HG03025 (cell line): ENCODE measurements at regions not wholly inside any gene's neighbourhood (a gene's known extent, or its start where the extent isn't known, plus 50 kb on each side); places are given as distances from the start of the nearest gene placed in this dataset.
"Not testable (repeated sequence)": the region's sequence is repeated elsewhere in the genome, so short reads cannot be mapped to it uniquely, and the experiment has no call there.

Experiments
- ATAC-seq: cut with Tn5 transposase; IDR thresholded peaks from one replicate; pipeline ENCODE4 v1.9.1; 2021; ENCODE audit warnings: mild to moderate bottlenecking, moderate library complexity; ENCODE audit not compliant: unreplicated experiment, low FRiP score

DNA sequence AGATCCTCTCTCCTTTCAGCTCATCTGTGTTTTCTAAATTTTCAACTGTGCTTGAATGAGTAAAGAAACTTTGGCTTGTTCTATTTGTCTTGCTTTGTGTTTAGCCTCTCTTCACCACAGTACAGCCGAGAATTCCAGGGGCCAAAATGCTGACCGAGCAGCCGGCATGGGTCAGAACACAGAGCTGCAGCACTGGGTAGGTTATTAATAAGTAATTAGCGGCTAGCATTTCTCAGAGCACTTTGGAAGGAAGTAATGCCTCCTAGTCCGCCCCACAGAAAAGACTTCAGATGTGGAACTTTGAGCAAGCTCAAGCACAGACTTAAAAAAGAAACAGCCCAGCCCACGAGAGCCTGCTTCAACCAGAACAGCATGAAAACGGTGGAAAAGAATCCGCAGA, 343.9 kb downstream of the ARRDC4 start:
- ATAC-seq = no peak

DNA sequence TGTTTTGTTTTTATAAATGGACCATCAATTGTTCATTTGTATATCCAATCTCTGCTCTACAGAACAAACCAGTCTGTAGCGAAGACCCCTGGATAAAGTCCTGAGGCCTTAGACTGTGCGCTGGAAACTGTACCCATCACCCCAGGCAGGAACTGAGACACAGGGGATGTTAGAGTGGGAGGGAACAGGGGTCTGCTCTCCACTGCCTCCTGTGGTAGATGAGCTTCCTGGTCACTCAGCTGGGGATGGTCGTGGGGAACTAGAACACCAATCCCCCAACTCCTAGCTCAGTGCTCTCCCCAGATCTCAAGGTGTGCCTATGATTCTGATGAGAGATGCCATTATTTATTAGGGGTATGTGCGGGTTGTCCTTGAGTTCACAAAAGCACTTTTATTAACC, 340.2 kb upstream of the IGF1R start:
- ATAC-seq = no peak

DNA sequence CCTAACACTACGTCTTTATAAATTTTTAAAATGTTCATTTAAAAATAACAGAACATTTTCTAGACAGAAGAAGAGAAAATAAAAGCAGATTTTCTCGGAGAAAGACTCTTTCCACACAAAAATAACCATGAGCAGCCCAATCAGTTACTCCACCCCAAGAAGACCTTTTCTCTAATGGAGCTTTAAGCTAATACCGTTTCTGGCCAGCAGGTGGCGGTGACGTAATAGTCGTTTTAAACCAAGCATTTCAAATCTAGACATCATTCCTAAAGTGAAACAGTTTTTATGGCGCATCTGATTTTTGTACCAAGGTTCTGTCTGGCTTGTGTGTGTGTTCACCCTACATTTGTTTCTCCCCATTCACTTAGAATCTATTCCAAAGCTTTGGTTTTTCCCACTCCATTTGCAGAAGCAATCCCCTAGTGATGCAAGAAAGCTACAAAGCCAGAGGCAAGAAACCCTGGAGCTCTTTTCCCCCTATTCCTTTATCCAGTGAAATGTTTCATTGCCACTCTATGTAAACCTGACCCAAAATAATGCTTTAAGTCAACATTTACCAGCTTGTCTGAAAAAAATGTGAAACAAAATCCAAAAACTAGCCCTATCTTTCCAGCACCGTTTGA, 336.7 kb upstream of the IGF1R start:
- ATAC-seq = no peak

DNA sequence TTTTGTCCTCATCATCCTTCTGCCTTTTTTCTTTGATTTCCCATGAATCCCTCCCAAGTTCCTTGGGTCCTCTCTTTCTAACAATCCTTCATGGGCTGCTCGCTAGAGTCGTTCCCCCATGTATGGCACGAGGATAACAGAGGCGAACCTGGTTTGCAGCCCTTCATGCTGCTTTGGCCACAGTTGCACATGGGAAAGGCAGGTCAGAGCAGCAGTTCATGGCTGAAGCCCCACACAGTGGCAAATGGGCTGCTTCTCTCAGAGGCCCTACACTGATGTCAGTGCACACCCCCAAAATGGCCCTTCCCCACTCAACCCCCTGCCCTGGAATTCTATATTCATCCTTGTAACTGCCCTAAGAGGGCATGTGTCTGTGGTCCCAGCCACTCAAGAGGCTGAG, 335.4 kb upstream of the IGF1R start:
- no peak for ATAC-seq

DNA sequence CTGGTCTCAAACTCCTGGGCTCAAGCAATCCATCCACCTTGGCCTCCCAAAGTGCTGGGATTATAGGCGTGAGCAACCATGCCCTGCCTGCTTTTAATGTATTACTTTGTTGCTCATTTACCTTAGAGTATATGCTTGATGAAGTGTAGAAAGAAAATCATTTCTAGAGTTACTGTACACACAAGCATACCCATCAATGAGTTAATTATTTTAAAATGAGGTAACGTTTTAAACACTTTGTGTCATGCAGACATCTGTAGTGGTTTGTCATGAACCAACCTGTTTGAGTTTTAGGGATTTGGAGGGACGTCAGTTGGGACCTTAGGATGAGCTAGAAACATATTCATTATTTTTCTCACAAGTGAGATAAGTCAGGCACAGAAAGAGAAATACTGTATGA, 332.4 kb upstream of the IGF1R start:
- ATAC-seq = no peak

DNA sequence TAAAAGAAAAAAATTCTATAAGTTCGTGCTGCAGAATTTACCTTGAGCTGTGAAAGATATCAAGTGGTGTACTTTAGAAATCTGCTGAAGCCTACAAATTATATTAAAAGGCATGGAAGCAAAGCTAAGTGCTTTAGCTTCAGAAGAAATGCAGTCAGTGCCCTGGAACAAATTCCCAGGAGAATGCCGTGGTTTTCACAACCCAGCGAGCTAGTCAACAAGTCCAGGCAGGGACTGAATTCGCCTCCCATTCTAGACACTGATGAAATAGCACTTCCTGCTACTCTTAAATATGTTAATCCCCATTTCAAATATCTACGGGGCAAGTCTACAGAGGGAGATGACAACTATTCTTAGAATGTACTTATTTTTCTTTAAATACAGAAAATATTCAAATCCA, 326.4 kb upstream of the IGF1R start:
- no peak for ATAC-seq

- no peak for ATAC-seq
These were observed 325.8 kb upstream of the IGF1R start for GRCh38 chr15:98322581-98322980.

DNA sequence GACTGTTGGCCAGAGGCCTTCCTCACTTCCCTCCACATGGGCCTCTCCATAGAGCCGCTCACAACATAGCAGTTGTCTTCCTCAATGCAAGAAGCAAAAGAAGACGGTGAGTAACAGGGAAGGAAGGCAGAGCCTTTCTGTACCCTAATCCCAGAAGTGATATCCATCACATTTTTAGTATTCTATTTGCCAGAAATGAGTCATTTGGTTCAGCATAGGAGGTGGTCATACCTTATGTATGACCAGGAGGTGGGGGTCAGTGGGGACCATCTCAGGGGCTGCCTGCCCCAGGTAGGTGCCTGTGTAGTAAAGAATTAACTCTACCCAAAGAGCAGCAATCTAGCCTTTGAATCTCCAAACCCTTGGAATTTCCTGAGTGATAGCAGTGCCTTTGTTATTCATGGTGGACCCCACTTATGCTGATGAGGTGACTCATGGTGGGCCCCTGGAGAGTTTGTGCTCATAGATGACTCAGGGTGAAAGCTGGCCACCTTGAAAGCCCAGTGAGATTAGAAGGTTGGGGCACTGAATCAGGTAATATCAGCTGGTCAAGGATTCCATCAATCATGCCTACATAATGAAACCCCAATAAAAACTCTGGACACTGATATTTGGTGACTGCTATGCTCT, 323.9 kb upstream of the IGF1R start:
- ATAC-seq = no peak

DNA sequence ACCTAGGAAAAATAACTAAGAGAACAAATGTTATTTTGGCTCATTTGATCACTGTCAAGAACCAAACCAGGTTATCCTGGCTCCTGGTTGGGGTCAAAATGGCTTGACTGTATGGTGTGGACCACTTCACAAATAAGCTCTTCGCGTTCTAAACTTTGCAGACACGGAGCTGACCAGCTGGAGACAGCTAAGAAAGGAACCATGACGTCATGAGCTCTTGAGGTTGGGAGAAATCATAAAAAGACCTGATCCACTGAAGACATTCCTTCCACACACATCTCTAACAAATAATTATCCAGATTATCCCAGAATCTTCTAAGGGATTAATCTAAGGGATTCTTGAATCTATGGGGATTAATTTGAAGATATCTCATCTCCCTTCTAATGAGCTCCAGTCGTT, 321.5 kb upstream of the IGF1R start:
- no peak for ATAC-seq

DNA sequence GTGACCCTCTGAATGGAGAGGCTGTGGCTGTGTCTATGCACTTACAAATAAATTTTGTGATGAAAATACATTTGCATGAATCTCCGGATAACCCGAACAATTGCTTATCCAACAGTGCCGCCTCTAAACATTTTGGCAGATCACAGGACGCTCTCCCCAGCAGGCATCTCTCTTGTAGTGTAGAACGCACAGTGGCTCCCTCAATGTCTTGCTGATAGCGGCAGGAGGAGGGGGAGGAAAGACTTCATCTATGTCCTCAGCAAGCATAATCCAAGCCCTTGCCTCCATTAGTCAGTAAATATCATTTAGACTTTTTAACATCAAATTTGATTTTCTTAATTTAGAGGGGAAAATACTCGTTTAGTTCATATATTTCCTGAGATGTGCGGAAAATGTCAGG, 318.1 kb upstream of the IGF1R start:
- ATAC-seq = no peak

DNA sequence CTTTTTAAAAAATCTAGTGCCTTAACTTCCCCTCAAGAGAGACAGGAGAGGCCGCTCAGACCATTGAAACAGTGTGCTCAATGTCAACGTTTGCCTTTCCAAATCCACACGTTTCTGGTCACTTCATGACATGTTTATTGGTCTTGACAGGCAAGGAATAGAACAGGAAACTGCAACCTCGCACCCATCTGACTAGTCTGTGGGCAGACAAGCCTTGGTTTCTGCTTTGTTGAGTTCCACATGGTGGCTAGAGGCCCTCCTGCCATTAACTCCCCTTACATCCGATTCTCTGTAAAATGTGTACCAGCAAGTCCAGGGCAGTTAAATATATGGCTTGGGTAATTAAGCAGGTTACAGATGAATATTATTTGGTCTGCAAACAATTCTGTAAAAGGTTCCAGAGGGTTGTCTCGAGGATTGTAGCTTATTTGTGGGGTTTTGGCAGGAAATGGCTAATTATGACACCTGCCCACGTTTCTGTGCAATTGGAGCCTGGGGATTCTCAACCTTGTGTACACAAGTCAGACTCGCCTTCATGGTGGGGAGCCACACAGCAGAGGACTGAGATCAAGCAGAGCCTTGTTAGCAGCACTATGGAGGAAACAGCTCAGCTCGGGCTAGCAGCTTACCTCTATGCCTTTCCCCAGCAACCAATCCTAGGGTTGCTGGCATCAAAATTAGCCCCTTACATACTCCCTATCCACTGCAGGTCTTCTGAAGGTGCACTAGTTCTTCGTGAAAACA, 317.5 kb upstream of the IGF1R start:
- ATAC-seq = no peak

- ATAC-seq = no peak
These were observed 316.7 kb upstream of the IGF1R start for GRCh38 chr15:98331676-98332075.

DNA sequence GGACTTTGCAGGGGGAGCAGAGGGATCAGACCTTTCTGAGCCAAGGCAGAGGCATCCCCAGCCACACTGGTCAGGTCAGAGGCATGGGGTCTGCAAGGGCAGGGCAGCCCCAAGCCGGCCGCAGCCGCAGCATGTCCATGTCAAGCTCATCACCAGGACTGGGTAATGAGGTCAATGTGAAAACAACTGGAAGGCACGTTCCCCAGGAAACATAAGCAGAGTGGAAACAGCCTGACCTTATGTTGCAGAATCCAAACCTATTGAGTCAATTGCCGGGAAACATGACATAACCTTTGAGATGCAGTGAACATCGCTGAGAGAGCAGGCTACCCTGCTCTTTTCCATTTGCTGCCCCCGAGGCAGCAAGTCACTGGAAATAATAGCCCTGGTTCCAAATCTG, 315.1 kb upstream of the IGF1R start:
- no peak for ATAC-seq

- no peak for ATAC-seq
These were observed 305.4 kb upstream of the IGF1R start for GRCh38 chr15:98342911-98343310.

GRCh38 chr15:98344591-98344990, 303.7 kb upstream of the IGF1R start:
- ATAC-seq = no peak

- no peak for ATAC-seq
These were observed 301.3 kb upstream of the IGF1R start for GRCh38 chr15:98347001-98347400.

DNA sequence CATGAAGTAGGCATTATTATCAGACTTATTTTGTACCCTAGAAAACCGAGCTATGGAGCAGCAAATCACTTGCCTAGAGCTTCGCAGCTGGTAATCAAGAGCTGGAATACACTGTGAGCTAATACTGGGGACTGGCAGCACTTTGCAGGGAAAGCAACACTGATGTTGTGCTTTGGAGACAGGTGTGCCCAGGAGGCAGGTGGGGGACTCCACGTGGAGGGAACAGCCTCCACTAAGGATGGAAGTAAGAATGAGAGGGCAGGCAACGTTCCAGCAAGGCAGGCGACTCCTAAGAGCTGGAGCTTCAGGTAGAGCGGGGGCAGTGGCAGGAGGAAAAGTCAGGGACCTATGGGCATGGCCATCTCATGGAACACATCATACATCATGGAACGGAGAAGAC, 300.5 kb upstream of the IGF1R start:
- ATAC-seq = no peak

DNA sequence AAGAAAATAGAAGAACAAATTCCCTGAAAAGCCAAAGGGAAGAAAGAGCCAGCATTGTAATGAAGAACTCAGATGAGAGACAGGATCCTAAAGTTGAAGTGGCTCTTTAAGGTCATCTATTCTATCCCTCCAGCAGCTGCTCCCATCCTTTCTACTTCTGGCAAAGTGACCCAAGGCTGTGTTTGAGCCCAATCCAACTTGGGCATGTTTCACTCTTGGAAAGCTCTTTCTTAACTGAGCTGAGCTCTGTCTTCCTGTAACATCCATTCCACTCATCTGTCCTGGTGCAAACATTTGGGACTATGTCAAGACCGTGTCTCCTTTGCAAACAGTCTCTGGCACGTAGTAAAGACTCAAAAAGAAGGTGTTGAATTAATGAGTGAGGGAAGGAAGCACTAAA, 298.1 kb upstream of the IGF1R start:
- no peak for ATAC-seq

GRCh38 chr15:98358274-98358673, 290.1 kb upstream of the IGF1R start:
- not testable (repeated sequence) for ATAC-seq

DNA sequence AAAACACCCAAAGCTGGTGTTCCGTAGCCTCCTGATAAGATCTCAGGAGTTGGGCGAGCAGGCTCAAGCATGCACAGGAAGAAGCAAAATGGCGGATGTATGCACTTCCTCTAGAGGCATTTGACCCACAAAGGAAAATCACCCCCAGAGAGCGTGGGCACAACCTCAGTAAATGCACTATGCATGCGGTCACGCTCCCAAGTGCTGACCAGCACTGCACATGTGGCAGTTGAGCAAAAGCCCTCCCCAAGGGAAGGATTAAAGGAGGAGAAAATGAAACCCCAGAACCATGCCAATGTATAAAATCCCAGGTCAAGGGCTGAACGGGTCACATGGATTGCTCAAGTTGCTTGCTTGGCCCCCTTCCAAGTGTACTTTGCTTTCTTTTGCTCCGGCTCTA, 289.4 kb upstream of the IGF1R start:
- no peak for ATAC-seq

DNA sequence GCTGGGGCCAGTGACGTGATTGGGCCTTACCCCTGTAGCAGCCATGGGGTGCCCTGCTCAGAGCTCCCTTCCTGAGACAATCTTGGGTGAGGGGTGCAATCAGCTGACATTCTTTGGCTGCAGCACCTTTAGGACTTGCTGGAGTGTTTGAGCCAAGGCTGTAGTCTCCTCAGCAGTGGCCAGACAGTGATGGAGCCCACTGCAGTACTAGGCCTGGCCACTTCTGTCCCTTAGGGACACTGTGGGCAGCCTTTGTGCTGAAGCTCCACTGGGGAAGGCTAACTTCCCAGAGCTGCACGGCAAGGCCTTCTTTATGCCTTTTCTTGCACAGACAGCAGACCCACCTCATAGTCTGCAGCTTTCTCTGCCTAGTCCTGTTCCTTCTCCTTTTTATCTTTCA, 284.9 kb upstream of the IGF1R start:
- no peak for ATAC-seq

DNA sequence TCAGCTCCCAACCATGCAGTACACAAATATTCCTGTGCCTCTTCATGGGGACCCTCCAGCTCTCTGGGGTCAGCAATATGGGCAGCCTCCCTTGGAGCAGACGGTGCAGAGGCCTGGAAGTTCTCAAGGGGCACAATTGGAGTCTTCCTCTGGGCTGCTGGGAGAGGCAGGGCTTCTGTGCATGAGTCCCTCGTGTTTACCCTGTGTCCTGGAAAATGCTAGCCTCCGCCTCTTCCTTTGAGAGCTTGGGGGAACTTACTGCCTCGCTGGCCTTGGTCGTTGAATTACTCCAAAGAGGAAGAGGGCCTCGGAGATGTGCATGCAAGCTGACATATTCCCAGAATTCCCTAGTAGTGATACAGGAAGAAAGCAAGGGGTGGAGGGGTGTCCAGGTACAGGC, 284.4 kb upstream of the IGF1R start:
- ATAC-seq = no peak
